DOHH2 (cell line): ENCODE measurements at regions not wholly inside any gene's neighbourhood (a gene's known extent, or its start where the extent isn't known, plus 50 kb on each side); places are given as distances from the start of the nearest gene placed in this dataset.

Experiments
- H3F3A ChIP-seq: fragments of 200-600 bp; sonication (generic), shearing (Covaris generic); 2 replicates; pipeline ENCODE4 v1.6.0; 2016; ENCODE audit warnings: antibody characterized with exemption, mild to moderate bottlenecking; ENCODE audit not compliant: control insufficient read depth, insufficient read depth
- H3K27ac ChIP-seq: fragments of 200-600 bp; sonication (generic); 2 replicates; pipeline ENCODE4 v1.5.1; 2014; ENCODE audit warnings: low read depth, mild to moderate bottlenecking, low read length, moderate library complexity
- H3K27me3 ChIP-seq: fragments of 200-600 bp; sonication (generic); 2 replicates; pipeline ENCODE4 v1.6.1; 2014; ENCODE audit warnings: mild to moderate bottlenecking, low read length, mixed read lengths; ENCODE audit not compliant: control insufficient read depth
- H3K36me3 ChIP-seq: fragments of 200-600 bp; sonication (generic); 2 replicates; pipeline ENCODE4 v1.6.1; 2014; ENCODE audit warnings: mild to moderate bottlenecking, low read length, moderate library complexity, mixed read lengths; ENCODE audit not compliant: control insufficient read depth
- H3K4me1 ChIP-seq: fragments of 200-600 bp; sonication (generic); 2 replicates; pipeline ENCODE4 v1.6.1; 2014; ENCODE audit warnings: mild to moderate bottlenecking, low read length, mixed read lengths; ENCODE audit not compliant: control insufficient read depth
- H3K4me2 ChIP-seq: fragments of 200-600 bp; sonication (generic); 2 replicates; pipeline ENCODE4 v1.6.0; 2014; ENCODE audit warnings: mild to moderate bottlenecking, low read length, moderate library complexity
- H3K4me3 ChIP-seq: fragments of 200-600 bp; sonication (generic); 2 replicates; pipeline ENCODE4 v1.5.1; 2014; ENCODE audit warnings: mild to moderate bottlenecking, low read length, mixed read lengths
- H3K79me2 ChIP-seq: fragments of 200-600 bp; sonication (generic); 2 replicates; pipeline ENCODE4 v1.6.1; 2014; ENCODE audit warnings: mild to moderate bottlenecking, low read length, mixed read lengths; ENCODE audit not compliant: control insufficient read depth
- H3K9me2 ChIP-seq: fragments of 200-600 bp; sonication (generic); replicated peaks from 2 replicates; pipeline ENCODE4 v1.6.1; 2014; ENCODE audit warnings: mild to moderate bottlenecking, low read length, mixed read lengths; ENCODE audit not compliant: control insufficient read depth
- H3K9me3 ChIP-seq: fragments of 200-600 bp; sonication (generic); 2 replicates; pipeline ENCODE4 v1.6.1; 2014; ENCODE audit warnings: antibody characterized with exemption, low read length, mixed read lengths; ENCODE audit not compliant: control insufficient read depth, insufficient read depth
- H4K20me1 ChIP-seq: fragments of 200-600 bp; sonication (generic); 2 replicates; pipeline ENCODE4 v1.6.0; 2014; ENCODE audit warnings: low read depth, mild to moderate bottlenecking, antibody characterized with exemption, low read length, moderate library complexity; ENCODE audit not compliant: control insufficient read depth, insufficient read depth
- CTCF ChIP-seq: fragments of 200-600 bp; sonication (generic); IDR thresholded peaks from one replicate; pipeline ENCODE4 v1.5.1; 2014; ENCODE audit warnings: antibody characterized with exemption, mild to moderate bottlenecking, low read depth, low read length; ENCODE audit not compliant: poor library complexity, severe bottlenecking
- EZH2phosphoT487 ChIP-seq: fragments of 200-600 bp; sonication (generic); IDR thresholded peaks from 2 replicates; pipeline ENCODE4 v1.6.1; 2017; ENCODE audit warnings: borderline replicate concordance, mild to moderate bottlenecking, antibody characterized with exemption, low read length, moderate library complexity, mixed read lengths

- Histone ChIP-seq H3K4me1 (no peaks in the 10 kb centered on the region), H3K27me3 (no peaks in the 10 kb centered on the region), H4K20me1 (no peaks in the 10 kb centered on the region), H3K9me3 (no peaks in the 10 kb centered on the region), H3F3A (no peaks in the 10 kb centered on the region), H3K79me2 (no peaks in the 10 kb centered on the region), H3K36me3 (no peaks in the 10 kb centered on the region), H3K4me3 (no peak overlapping the region), H3K4me2 (no peak overlapping the region), H3K27ac (no peak overlapping the region), H3K9me2 (no peaks in the 10 kb centered on the region)
- no peak for TF ChIP-seq CTCF
These were observed 200.1 kb upstream of the BTBD3 start for GRCh38 chr20:11717562-11717961.

GRCh38 chr20:11718474-11719094 is 199.1 kb upstream of the BTBD3 start:
- H3K4me2 ChIP-seq = no peak overlapping the region
- no peaks in the 10 kb centered on the region for H3K79me2 ChIP-seq
- no peaks in the 10 kb centered on the region for H4K20me1 ChIP-seq
- H3K9me3 ChIP-seq = no peaks in the 10 kb centered on the region
- no peaks in the 10 kb centered on the region for H3F3A ChIP-seq
- TF ChIP-seq CTCF = no peak
- no peak for TF ChIP-seq EZH2phosphoT487
- no peaks in the 10 kb centered on the region for H3K36me3 ChIP-seq
- no peak overlapping the region for H3K4me3 ChIP-seq
- no peaks in the 10 kb centered on the region for H3K4me1 ChIP-seq
- H3K27me3 ChIP-seq = no peaks in the 10 kb centered on the region
- H3K9me2 ChIP-seq = no peaks in the 10 kb centered on the region
- H3K27ac ChIP-seq = no peak overlapping the region

GRCh38 chr20:11719153-11719552 is 198.5 kb upstream of the BTBD3 start:
- Histone ChIP-seq H3K79me2 (no peaks in the 10 kb centered on the region), H4K20me1 (no peaks in the 10 kb centered on the region), H3F3A (no peaks in the 10 kb centered on the region), H3K4me2 (no peak overlapping the region), H3K9me2 (no peaks in the 10 kb centered on the region), H3K27ac (no peak overlapping the region), H3K4me3 (no peak overlapping the region), H3K27me3 (no peaks in the 10 kb centered on the region), H3K9me3 (no peaks in the 10 kb centered on the region), H3K4me1 (no peaks in the 10 kb centered on the region), H3K36me3 (no peaks in the 10 kb centered on the region)
- TF ChIP-seq CTCF (no peak), EZH2phosphoT487 (no peak)
